NCI-H2171 treated with DMSO at 0.1 percent for 48 hours (cell line): ENCODE measurements at regions not wholly inside any gene's neighbourhood (a gene's known extent, or its start where the extent isn't known, plus 50 kb on each side); places are given as distances from the start of the nearest gene placed in this dataset.
A peak's percentile ranks its signal among the peaks of the same experiment; 100 is the strongest.

Experiments used
- DNase-seq: peaks from one replicate; lab custom pipeline; 2025; lab: John Stamatoyannopoulos, UW

GRCh38 chr2:220278022-220278421, 650.6 kb downstream of the SLC4A3 start:
- DNase-seq: no peak

DNA sequence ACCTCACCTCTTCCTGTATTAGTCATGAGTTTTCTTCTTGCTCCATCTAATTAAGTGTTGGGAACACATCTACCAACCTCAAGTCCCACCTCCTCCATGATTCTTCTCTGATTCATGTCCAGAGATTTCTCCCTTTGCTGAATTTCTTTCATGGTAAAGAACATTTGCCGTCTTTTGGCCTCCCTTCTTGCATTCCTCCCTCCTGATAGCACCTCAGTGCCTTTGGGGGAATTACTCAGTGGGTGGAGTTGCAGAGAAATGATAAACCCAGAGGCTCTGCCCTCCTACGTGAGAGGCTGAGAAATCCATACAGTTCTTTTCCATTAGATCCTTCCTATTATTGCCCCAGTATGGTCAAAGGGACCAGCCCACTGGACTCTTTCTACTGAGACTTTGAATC, 651.9 kb downstream of the SLC4A3 start:
- DNase-seq: no peak

GRCh38 chr2:220279840-220280239, 652.4 kb downstream of the SLC4A3 start:
- DNase-seq: no peak

GRCh38 chr2:220280736-220281135, 653.3 kb downstream of the SLC4A3 start:
- no peak for DNase-seq

DNA sequence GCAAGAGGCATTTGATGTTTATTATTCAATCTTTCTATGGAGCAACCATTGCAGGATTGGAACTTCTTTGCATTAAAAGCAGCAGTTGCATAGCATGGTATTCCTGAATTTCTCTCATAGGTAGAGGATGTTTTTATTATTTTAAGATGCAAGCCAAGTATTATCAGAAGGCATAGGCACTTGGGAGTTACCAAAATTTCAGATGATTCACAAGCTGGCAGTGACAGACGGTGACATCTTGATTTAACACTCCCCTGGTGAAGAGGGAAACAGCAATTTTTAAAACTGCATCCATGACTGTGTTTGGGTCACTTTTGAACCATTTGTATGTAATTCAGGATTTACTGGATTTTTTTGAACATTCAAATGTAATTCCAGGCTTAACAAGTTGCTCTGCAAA, 654.3 kb downstream of the SLC4A3 start:
- DNase-seq: no peak

DNA sequence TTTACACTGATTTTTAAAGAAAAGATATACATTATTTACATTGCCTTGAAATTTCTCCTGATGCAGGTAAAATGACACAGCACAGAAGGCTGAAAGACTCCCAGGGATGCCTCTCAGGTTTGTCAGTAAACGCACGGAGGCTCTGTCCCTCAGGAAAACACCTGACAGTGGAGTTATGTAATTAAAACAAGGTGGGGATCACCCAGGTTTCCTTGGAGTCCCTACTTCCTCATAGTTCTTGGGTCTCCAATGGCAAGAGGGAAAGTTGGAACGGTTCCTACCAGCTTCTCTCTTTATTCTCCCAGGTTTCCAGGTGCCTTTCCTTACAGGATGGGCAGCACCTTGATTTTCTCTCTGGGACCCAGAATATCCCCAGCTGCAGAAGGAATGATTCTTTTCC, 654.8 kb downstream of the SLC4A3 start:
- DNase-seq: no peak

- DNase-seq: no peak
Observed at GRCh38 chr2:220293966-220294365, 666.5 kb downstream of the SLC4A3 start.

GRCh38 chr2:220296174-220296573, 668.7 kb downstream of the SLC4A3 start:
- peak; percentile 30 for DNase-seq

DNA sequence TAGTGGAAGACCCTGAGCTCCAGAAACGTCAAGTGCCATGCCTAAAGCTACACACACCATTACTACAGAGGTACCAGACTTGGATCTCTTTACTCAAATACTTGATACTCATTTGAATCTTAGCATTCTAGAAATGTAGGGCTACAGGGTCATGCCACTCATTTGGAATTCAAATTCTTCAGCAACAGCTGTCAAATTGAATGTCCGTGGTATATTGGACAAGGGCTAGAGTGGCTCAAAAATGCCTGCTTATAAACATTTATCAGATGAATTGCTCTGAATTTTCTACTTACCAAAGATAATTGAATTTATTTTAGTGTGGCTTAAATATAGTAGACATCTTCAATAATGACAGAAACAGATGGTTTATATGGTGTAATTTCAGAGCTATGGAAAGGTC, 669.7 kb downstream of the SLC4A3 start:
- DNase-seq: no peak

DNA sequence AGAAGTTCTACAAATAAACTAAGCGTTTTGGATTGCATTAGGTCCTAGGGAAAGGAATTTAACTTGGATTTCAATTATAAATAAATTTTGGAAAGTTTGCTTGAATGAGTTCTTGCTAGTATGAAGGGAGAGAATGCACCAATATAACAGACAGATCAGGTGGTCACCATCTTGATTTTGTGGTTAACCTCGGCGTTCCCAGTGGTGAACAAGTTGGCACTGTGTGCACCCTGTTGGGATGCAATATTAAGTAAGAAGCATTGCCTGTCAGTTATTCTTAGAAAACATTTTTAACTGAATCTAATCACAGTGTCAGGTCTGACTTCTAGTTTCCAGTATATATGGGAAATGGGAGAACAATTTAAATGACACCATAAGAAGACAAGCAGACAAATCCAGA, 673.4 kb downstream of the SLC4A3 start:
- DNase-seq: no peak

GRCh38 chr2:220302756-220303155, 675.3 kb downstream of the SLC4A3 start:
- DNase-seq: no peak

DNA sequence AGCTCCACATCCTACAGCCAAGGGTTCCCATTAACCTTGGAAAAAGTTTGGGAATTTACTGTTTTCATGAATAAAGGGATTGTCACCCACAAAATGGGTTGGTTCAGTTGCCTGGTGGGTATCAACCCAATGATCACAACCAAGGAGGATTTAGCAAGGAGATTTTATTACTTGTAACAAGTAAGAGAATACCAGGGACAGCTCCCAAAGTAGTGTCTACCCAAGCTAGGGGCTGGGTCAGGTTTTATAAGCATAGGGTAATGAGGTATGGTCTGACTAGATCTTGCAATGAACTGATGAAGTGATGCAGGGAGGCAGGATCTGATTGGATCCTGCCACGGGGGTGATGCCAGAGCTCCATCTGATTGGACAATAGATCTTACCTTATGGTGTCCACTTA, 681.8 kb downstream of the SLC4A3 start:
- no peak for DNase-seq

GRCh38 chr2:220310451-220310861, 683.0 kb downstream of the SLC4A3 start:
- peak; percentile 53 for DNase-seq

GRCh38 chr2:220315098-220315823, 687.8 kb downstream of the SLC4A3 start:
- DNase-seq: peak; percentile 76

DNA sequence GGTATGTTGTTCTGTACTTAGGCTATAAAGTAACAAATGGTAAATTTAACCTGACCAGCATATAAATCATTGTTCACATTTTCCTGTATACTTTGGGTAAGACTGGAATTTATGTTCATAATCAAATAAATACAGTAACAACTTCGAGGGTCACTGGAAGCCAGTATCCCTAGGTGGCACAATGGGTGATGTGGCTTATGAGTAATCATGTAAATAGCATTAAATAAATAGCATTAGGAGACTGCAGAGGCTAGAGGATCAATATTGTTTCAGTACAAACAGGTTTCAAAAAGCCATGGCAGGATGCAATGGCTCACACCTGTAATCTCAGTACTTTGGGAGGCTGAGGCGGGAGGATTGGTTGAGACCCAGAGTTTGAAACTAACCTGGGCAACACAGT, 690.6 kb downstream of the SLC4A3 start:
- no peak for DNase-seq

DNA sequence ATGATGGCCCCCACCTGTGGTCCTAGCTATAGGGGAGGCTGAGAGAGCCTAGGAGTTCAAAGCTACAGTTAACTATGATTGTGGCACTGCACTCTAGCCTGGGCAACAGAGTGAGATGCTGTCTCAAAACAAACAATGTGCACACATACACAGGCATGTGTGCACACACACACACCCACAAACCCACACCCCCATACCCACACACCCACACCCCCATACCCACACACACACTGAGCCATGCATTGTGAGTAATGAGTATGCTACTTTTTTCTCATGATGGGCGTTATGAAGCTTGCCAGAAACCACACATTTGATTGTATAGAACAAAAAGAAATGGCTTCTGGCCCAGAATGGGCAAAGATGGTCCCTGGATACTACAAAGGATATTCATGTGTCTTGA, 691.1 kb downstream of the SLC4A3 start:
- no peak for DNase-seq

GRCh38 chr2:220320326-220320725, 692.9 kb downstream of the SLC4A3 start:
- no peak for DNase-seq

- DNase-seq: no peak
Observed at GRCh38 chr2:220332886-220333285, 705.5 kb downstream of the SLC4A3 start.

DNA sequence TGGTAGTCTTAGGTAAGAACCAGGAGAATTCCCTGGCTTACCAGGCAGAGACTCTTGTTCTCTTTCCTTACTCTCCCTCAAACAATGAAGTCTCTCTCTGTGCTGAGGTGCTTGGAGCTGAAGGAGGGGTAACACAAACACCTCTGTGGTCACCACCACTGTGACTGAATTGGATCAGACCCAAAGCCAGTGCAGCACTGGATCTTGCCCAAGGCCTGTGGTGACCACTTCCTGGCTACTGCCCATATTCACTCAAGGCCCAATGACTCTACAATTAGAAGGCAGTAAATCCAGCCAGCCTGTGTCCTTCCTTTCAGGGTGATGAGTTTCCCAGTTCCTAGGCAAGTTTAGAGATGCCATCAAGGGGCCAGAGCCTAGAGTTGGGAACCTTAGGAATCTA, 706.8 kb downstream of the SLC4A3 start:
- no peak for DNase-seq

DNA sequence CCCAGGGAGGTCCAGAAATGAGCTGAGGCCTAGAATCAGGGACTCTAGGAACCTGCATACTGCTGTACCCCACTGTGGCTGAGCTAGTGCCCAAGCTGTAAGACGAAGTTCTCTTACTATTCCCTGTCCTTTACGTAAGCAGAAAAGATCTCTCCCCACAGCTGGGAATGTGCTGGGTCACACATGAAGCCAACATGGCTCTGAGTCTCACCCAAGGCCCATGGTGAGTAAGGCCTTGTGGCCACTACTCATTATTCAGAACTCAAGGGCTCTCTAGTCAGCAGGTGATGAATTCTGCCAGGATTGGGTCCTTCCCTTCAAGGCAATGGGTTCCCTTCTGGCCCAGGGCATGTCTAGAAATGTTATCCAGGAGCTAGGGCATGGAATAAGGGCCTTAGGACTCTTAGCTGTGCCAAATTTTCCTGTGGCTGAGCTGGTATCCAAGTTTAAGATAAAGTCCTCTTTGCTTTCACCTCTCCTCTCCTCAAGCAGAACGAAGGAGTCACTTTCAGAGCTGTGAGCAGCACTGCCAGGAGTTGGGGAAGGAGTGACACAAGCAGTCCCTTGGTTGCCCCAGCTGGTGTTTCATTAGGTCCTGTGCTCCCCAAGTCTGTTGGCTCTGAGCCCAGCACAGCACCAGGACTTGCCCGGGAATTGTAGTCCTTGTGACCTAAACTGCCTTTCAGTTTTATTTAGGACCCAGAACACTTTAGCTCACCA, 707.6 kb downstream of the SLC4A3 start:
- no peak for DNase-seq

GRCh38 chr2:220335591-220335915, 708.1 kb downstream of the SLC4A3 start:
- DNase-seq: no peak

DNA sequence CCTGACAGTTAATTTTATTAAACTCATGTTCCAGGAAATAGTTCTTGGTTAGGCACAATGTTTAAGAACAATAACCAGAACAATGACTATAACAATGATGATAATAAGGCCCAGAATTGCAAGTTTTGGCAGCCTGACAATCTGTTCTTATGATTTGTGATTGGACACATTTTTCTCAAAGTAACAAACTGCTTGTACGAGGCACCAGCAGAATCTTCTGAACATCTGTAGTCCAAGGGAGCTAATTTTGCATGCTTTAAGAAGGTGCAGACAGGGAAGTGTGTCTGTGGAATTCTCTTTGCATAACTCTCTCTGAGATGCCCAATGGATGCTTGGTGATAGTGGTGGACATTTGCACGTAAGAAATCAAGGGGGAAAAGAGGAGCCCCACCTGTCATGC, 709.3 kb downstream of the SLC4A3 start:
- no peak for DNase-seq

DNA sequence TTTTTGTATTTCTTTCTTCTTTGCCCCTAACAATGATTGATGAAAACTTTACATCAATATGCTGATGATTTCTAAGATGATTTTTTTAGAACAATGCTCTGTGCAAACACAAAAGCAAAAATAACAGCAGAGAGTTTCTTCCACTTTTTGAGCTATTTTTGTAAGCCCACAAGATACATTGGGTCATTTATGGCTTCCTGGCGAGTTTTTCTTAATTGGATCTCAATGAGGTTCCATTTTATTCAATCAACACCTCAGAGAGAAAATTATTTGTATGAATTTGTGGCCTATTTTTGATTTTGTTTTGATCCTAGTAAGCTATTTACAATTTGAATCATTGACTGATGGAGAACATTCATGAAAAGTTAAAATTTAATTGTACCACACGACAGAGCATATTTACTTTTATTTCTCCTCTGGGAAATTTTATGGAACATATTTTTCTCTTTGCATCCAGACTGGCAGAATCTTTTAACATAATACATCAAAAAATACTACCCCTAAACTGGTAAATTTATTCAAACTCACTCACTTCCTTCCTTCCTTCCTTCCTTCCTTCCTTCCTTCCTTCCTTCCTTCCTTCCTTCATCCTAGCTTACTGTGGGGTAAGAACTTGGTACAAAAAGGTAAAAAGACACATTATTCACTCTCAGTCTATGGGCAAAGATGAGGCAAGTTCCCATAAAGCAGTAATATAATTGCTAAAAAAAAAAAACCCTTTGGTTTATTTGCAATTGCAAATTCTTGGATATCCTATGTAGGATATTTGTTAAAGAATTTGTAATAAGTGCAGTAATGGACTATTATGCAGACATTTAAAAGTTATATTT, 710.4 kb downstream of the SLC4A3 start:
- no peak for DNase-seq
